ENCODE measurements at regions not wholly inside any gene's neighbourhood (a gene's known extent, or its start where the extent isn't known, plus 50 kb on each side); places are given as distances from the start of the nearest gene placed in this dataset.

DNA sequence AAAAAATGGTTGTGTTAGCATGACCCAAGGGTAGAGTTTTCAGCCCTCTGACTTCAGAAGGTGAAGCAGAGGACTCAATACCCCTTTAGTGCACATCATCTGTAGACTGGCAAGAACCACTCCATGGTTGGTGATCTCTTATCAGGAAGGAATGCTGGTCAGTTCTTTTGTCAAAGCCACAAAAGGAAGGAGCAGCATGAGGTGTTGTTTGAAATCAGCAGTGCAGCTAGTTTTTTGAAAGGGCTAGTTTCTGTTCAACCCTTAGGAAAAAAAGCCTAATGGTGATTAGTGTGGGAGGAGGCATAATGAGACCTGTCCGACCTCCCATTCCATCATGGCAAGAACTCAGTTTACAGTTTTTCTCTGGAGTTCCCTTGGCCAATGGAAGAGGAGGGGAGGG is 362.0 kb upstream of the CT83 start:
- no peak for TF ChIP-seq FOXA1 (IDR thresholded peaks at IDR 0.05)
- no peak for TF ChIP-seq TARDBP (IDR thresholded peaks at IDR 0.05)
- no peak for TF ChIP-seq ARNT (IDR thresholded peaks at IDR 0.05)
- TF ChIP-seq ZNF384 (IDR thresholded peaks at IDR 0.05), result no peak
- TF ChIP-seq SP1 (IDR thresholded peaks at IDR 0.05), result no peak
- TF ChIP-seq BHLHE40 (IDR thresholded peaks at IDR 0.05; ENCODE audit: borderline replicate concordance), result no peak
- TF ChIP-seq, protein P1, sequence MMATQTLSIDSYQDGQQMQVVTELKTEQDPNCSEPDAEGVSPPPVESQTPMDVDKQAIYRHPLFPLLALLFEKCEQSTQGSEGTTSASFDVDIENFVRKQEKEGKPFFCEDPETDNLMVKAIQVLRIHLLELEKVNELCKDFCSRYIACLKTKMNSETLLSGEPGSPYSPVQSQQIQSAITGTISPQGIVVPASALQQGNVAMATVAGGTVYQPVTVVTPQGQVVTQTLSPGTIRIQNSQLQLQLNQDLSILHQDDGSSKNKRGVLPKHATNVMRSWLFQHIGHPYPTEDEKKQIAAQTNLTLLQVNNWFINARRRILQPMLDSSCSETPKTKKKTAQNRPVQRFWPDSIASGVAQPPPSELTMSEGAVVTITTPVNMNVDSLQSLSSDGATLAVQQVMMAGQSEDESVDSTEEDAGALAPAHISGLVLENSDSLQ (IDR thresholded peaks at IDR 0.05), result no peak
